NCI-H2081 (cell line): ENCODE measurements at regions not wholly inside any gene's neighbourhood (a gene's known extent, or its start where the extent isn't known, plus 50 kb on each side); places are given as distances from the start of the nearest gene placed in this dataset.
A peak's percentile ranks its signal among the peaks of the same experiment; 100 is the strongest.

Source experiments
- DNase-seq, 2 experiments: peaks; one replicate each; lab custom pipeline; 2025; lab: John Stamatoyannopoulos, UW

GRCh38 chr6:23154159-23154558 lies 584.8 kb downstream of the HDGFL1 start:
- DNase-seq: no peak

GRCh38 chr6:23170049-23170448 lies 600.7 kb downstream of the HDGFL1 start:
- no peak for DNase-seq

- no peak for DNase-seq
Measured at GRCh38 chr6:23173234-23173633, 603.9 kb downstream of the HDGFL1 start.

- no peak for DNase-seq
Measured at GRCh38 chr6:23174781-23175361, 605.5 kb downstream of the HDGFL1 start.

- no peak for DNase-seq
Measured at GRCh38 chr6:23175391-23175790, 606.0 kb downstream of the HDGFL1 start.

GRCh38 chr6:23176471-23176870 lies 607.1 kb downstream of the HDGFL1 start:
- DNase-seq: no peak

GRCh38 chr6:23176883-23177282 lies 607.5 kb downstream of the HDGFL1 start:
- DNase-seq: peak in 1 of 2 experiments; percentile 21

- no peak for DNase-seq
Measured at GRCh38 chr6:23177806-23178205, 608.4 kb downstream of the HDGFL1 start.

GRCh38 chr6:23179994-23180393 lies 610.6 kb downstream of the HDGFL1 start:
- peak in 1 of 2 experiments; percentile 54 for DNase-seq

- peak; percentile 91 to 99 for DNase-seq
Measured at GRCh38 chr6:23180504-23181293, 611.3 kb downstream of the HDGFL1 start.

- peak; percentile 9 to 85 for DNase-seq
Measured at GRCh38 chr6:23181356-23182110, 612.2 kb downstream of the HDGFL1 start.

GRCh38 chr6:23183846-23184245 lies 614.5 kb downstream of the HDGFL1 start:
- DNase-seq: no peak

- DNase-seq: no peak
Measured at GRCh38 chr6:23184351-23184750, 615.0 kb downstream of the HDGFL1 start.

- DNase-seq: no peak
Measured at GRCh38 chr6:23195487-23195886, 626.1 kb downstream of the HDGFL1 start.

- DNase-seq: no peak
Measured at GRCh38 chr6:23199541-23199940, 630.2 kb downstream of the HDGFL1 start.

- no peak for DNase-seq
Measured at GRCh38 chr6:23200946-23201345, 631.6 kb downstream of the HDGFL1 start.

- DNase-seq: peak in 1 of 2 experiments; percentile 10
Measured at GRCh38 chr6:23202207-23202606, 632.8 kb downstream of the HDGFL1 start.

GRCh38 chr6:23212398-23212797 lies 643.0 kb downstream of the HDGFL1 start:
- no peak for DNase-seq

GRCh38 chr6:23213193-23213592 lies 643.8 kb downstream of the HDGFL1 start:
- no peak for DNase-seq

- no peak for DNase-seq
Measured at GRCh38 chr6:23213651-23214050, 644.3 kb downstream of the HDGFL1 start.

- DNase-seq: peak in 1 of 2 experiments; percentile 13
Measured at GRCh38 chr6:23218751-23219150, 649.4 kb downstream of the HDGFL1 start.

- no peak for DNase-seq
Measured at GRCh38 chr6:23222724-23223123, 653.4 kb downstream of the HDGFL1 start.

GRCh38 chr6:23224540-23224939 lies 655.2 kb downstream of the HDGFL1 start:
- no peak for DNase-seq
